OCI-LY1 (cell line): ENCODE measurements at regions not wholly inside any gene's neighbourhood (a gene's known extent, or its start where the extent isn't known, plus 50 kb on each side); places are given as distances from the start of the nearest gene placed in this dataset.

Source experiments
- H2AFZ ChIP-seq: fragments of 200-600 bp; sonication (generic), shearing (Covaris generic); 2 replicates; pipeline ENCODE4 v1.6.0; 2014; ENCODE audit warnings: antibody characterized with exemption, mild to moderate bottlenecking, low read length
- H3F3A ChIP-seq: fragments of 200-600 bp; sonication (generic), shearing (Covaris generic); 2 replicates; pipeline ENCODE4 v1.6.0; 2014; ENCODE audit warnings: mild to moderate bottlenecking, antibody characterized with exemption, low read length, moderate library complexity; ENCODE audit not compliant: insufficient read depth
- H3K27ac ChIP-seq: fragments of 200-600 bp; sonication (generic); 2 replicates; pipeline ENCODE4 v1.5.1; 2014; ENCODE audit warnings: low read length, mixed run types, mild to moderate bottlenecking, low read depth; ENCODE audit not compliant: poor library complexity, severe bottlenecking
- H3K27me3 ChIP-seq: fragments of 200-600 bp; sonication (generic); 2 replicates; pipeline ENCODE4 v1.6.0; 2014; ENCODE audit warnings: antibody characterized with exemption, mild to moderate bottlenecking, low read length, moderate library complexity; ENCODE audit not compliant: insufficient read depth
- H3K36me3 ChIP-seq: fragments of 200-600 bp; sonication (generic); 2 replicates; pipeline ENCODE4 v1.6.1; 2014; ENCODE audit warnings: mild to moderate bottlenecking, antibody characterized with exemption, low read length, moderate library complexity, mixed read lengths; ENCODE audit not compliant: insufficient read depth
- H3K4me1 ChIP-seq: fragments of 200-600 bp; sonication (generic); 2 replicates; pipeline ENCODE4 v1.5.1; 2014; ENCODE audit warnings: mild to moderate bottlenecking, low read length, moderate library complexity; ENCODE audit not compliant: insufficient read depth, severe bottlenecking
- H3K4me2 ChIP-seq: fragments of 200-600 bp; sonication (generic), shearing (Covaris generic); 2 replicates; pipeline ENCODE4 v1.6.1; 2014; ENCODE audit warnings: low read length
- H3K4me3 ChIP-seq: fragments of 200-600 bp; sonication (generic); 2 replicates; pipeline ENCODE4 v1.5.1; 2014; ENCODE audit warnings: low read length, low read depth, mild to moderate bottlenecking, mixed read lengths; ENCODE audit not compliant: poor library complexity, severe bottlenecking
- H3K79me2 ChIP-seq: fragments of 200-600 bp; shearing (Covaris generic); 2 replicates; pipeline ENCODE4 v1.6.1; 2016; ENCODE audit warnings: mixed run types, low read length, mixed read lengths; ENCODE audit not compliant: insufficient read depth
- H3K9ac ChIP-seq: fragments of 200-600 bp; sonication (generic), shearing (Covaris generic); 2 replicates; pipeline ENCODE4 v1.6.1; 2014; ENCODE audit warnings: mild to moderate bottlenecking, low read length, mixed read lengths
- H3K9me2 ChIP-seq: fragments of 200-600 bp; sonication (generic), shearing (Covaris generic); 2 replicates; pipeline ENCODE4 v1.6.1; 2014; ENCODE audit warnings: low read depth, mild to moderate bottlenecking, low read length, mixed read lengths
- H3K9me3 ChIP-seq: fragments of 200-600 bp; shearing (Covaris generic); 2 replicates; pipeline ENCODE4 v1.6.1; 2014; ENCODE audit warnings: low read length, mixed read lengths
- H4K20me1 ChIP-seq: fragments of 200-600 bp; sonication (generic), shearing (Covaris generic); 2 replicates; pipeline ENCODE4 v1.6.0; 2016; ENCODE audit warnings: mild to moderate bottlenecking, low read length; ENCODE audit not compliant: insufficient read depth
- EZH2 ChIP-seq: fragments of 200-600 bp; sonication (generic), shearing (Covaris generic); IDR thresholded peaks from 2 replicates; pipeline ENCODE4 v1.8.0; 2017; ENCODE audit warnings: borderline replicate concordance, mixed run types, mild to moderate bottlenecking, antibody characterized with exemption, low read length, moderate library complexity, mixed read lengths
- TF ChIP-seq, protein P1 (sequence below): fragments of 200-600 bp; sonication (generic), shearing (Covaris generic); IDR thresholded peaks from 2 replicates; pipeline ENCODE4 v1.5.1; 2017; ENCODE audit warnings: mild to moderate bottlenecking, antibody characterized with exemption, low read length, moderate library complexity, mixed read lengths

DNA sequence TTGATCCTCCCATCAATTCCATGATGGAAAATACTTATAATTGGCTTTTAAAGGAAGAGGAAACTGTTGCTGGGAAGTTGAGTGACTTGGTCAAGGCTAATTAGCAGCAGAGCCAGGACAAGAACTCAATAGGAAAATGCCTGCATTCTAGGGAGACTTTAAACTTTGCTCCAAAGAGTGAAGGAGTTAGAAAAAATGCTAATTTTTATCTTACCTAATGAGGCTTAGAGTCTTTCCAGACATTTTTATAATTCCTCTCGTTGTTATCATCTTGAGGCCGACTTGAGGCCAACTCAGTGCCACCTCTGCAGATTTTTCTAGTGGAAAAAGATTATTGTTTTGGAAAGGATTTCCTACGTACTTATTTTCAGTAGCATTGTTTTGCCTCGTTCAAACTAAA lies 344.6 kb downstream of the ETNK1 start:
- Histone ChIP-seq H3K4me2 (no peak overlapping the region), H3K9me2 (no peaks in the 10 kb centered on the region), H3K9me3 (no peaks in the 10 kb centered on the region), H2AFZ (no peak overlapping the region), H4K20me1 (no peaks in the 10 kb centered on the region), H3K36me3 (no peaks in the 10 kb centered on the region), H3K4me1 (no peaks in the 10 kb centered on the region), H3K79me2 (no peaks in the 10 kb centered on the region), H3K9ac (no peak overlapping the region), H3K4me3 (no peak overlapping the region), H3K27ac (no peak overlapping the region), H3F3A (no peaks in the 10 kb centered on the region), H3K27me3 (no peaks in the 10 kb centered on the region)
- TF ChIP-seq, protein P1, sequence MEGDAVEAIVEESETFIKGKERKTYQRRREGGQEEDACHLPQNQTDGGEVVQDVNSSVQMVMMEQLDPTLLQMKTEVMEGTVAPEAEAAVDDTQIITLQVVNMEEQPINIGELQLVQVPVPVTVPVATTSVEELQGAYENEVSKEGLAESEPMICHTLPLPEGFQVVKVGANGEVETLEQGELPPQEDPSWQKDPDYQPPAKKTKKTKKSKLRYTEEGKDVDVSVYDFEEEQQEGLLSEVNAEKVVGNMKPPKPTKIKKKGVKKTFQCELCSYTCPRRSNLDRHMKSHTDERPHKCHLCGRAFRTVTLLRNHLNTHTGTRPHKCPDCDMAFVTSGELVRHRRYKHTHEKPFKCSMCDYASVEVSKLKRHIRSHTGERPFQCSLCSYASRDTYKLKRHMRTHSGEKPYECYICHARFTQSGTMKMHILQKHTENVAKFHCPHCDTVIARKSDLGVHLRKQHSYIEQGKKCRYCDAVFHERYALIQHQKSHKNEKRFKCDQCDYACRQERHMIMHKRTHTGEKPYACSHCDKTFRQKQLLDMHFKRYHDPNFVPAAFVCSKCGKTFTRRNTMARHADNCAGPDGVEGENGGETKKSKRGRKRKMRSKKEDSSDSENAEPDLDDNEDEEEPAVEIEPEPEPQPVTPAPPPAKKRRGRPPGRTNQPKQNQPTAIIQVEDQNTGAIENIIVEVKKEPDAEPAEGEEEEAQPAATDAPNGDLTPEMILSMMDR, result no peak
- no peak for TF ChIP-seq EZH2

DNA sequence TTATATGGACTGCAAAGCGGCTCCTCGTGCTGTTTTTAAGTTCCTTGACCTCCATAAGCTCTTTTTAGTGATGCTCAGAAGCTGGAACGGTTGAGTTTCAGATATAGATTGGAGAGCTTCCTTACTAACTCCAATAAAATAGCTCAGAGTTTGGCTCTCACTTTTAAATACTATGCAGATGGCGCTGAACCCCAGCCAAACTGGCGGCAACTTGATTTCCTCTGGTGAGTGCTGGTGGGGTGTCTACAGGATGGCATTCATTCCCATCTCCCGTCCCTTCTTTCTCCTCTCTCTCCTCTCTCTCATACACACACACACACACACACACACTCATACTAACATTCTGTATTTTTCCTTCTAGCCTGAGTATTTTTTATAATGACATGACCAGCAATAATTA lies 346.3 kb downstream of the ETNK1 start:
- no peak overlapping the region for H3K4me3 ChIP-seq
- H3K27ac ChIP-seq, result no peak overlapping the region
- H3K27me3 ChIP-seq, result no peaks in the 10 kb centered on the region
- H3K9me2 ChIP-seq, result no peaks in the 10 kb centered on the region
- no peak overlapping the region for H2AFZ ChIP-seq
- no peaks in the 10 kb centered on the region for H3K79me2 ChIP-seq
- no peaks in the 10 kb centered on the region for H3F3A ChIP-seq
- no peak overlapping the region for H3K9ac ChIP-seq
- no peaks in the 10 kb centered on the region for H3K4me1 ChIP-seq
- H3K36me3 ChIP-seq, result no peaks in the 10 kb centered on the region
- no peak for TF ChIP-seq EZH2
- TF ChIP-seq, protein P1, result no peak
- no peaks in the 10 kb centered on the region for H4K20me1 ChIP-seq
- no peak overlapping the region for H3K4me2 ChIP-seq
- no peaks in the 10 kb centered on the region for H3K9me3 ChIP-seq

DNA sequence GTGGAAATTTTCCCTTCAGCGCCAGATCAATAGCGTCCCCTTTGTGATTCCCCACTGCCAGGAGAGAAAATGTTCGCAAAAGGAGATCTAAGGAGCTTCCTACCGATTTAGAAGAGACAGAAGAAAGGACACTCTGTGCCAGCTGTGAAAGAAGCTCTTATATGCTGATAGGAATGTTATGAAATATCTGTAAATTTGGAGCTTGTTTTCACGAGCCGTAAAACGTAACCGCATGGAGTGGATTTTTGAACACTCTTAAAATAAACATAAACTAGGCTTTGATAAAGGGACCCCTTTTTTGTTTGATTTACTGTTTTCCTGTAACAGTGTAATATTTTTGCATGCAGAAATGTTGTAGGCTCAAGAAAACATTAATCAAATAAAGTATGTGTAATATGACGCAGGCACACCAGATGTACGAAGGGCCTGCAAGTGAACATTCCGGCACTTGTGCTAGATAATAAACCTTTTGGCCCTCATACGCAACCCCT lies 346.8 kb downstream of the ETNK1 start:
- H2AFZ ChIP-seq, result no peak overlapping the region
- H3K9me3 ChIP-seq, result no peaks in the 10 kb centered on the region
- no peaks in the 10 kb centered on the region for H3K79me2 ChIP-seq
- no peaks in the 10 kb centered on the region for H3K9me2 ChIP-seq
- H3K27me3 ChIP-seq, result no peaks in the 10 kb centered on the region
- H3K27ac ChIP-seq, result no peak overlapping the region
- no peak overlapping the region for H3K4me3 ChIP-seq
- TF ChIP-seq, protein P1, result no peak
- no peak for TF ChIP-seq EZH2
- H4K20me1 ChIP-seq, result no peaks in the 10 kb centered on the region
- no peaks in the 10 kb centered on the region for H3K4me1 ChIP-seq
- H3K9ac ChIP-seq, result no peak overlapping the region
- no peak overlapping the region for H3K4me2 ChIP-seq
- H3F3A ChIP-seq, result no peaks in the 10 kb centered on the region
- no peaks in the 10 kb centered on the region for H3K36me3 ChIP-seq
